Activated naive CD4-positive, alpha-beta T cell (primary cell): ENCODE measurements at regions not wholly inside any gene's neighbourhood (a gene's known extent, or its start where the extent isn't known, plus 50 kb on each side); places are given as distances from the start of the nearest gene placed in this dataset.
"Not testable (repeated sequence)": the region's sequence is repeated elsewhere in the genome, so short reads cannot be mapped to it uniquely, and the experiment has no call there.

Source experiments
- DNase-seq, 4 experiments: peaks; one replicate each; lab custom pipeline; 2025; lab: John Stamatoyannopoulos, UW

GRCh38 chr10:84571146-84571545, 242.8 kb downstream of the CCSER2 start:
- DNase-seq: no peak

- no peak for DNase-seq
Observed at GRCh38 chr10:84574102-84574501, 245.7 kb downstream of the CCSER2 start.

DNA sequence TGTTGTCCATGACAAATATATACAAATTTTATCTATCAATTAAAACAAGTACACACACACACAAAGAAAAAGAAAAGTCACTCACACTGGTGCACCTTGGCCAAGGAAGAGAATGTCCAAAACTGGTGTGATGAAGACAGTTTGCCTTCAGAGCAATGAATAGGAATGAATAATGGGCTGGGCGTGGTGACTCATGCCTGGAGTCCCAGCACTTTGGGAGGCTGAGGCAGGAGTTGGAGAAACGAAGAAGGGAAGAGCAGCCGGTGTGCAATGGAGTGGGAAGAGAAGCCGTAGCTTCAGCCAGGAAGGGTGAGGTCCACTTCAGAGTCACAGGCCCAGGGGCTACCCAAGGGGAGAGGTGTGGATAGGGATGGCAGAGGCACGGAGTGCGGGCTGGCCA, 253.6 kb downstream of the CCSER2 start:
- no peak for DNase-seq

DNA sequence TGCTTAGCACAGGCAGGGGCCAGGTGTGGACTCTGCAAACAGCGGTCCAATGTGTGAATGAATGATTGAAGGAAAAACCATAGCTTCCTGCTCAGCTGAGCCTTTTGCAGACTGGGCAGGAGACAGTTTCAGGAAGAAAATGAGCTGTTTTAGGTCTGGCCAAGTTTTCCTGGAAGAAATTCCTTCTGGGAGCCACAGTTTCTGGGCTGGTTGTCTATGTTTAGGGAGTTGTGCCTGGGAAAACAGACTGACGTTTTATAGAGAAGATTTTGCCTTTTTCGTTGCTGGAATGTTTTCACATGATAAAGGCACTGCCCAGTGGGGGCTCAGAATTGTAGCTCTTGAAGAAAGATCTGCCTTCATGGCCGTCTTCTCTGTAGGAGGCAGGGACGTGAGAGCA, 255.1 kb downstream of the CCSER2 start:
- DNase-seq: no peak

DNA sequence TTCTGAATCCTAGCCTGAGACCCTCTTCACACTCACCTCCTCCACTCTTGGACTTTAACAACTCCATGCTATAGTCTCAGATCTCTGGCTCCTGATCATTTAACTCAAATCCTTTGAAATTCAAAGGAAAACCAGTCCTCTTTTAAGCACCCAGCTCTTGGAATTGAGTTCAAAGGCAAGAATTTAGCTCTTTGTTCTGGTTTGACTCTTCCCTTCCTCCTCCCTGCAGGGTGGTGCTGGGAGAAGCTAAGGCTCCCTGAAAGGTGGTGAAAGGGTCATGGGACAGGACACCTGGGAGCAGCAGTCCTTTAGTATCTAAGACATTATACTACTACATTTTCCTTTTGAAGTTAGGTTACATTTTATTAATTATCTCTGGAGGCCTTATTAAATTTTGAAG, 259.4 kb downstream of the CCSER2 start:
- no peak for DNase-seq

DNA sequence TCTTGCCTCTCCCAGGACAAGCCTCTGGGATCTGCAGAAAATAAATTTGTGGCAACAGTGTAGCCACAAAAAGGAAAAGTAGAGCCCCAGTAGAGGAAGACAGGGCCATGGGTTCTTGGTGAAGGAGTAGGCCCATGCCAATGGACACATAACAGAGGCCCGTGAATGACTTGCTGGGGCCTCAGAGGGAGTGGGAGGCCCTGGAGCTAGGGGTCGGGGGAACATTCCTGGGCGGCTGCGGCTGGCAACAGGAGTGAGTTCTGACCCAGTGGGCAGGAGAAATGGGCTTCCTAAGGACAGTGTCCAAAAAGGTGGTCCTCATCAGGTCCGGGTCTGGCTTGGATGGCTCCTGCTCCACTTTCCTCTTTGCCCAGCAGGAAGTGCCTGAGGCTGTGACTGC, 260.0 kb downstream of the CCSER2 start:
- DNase-seq: no peak

- DNase-seq: no peak
Observed at GRCh38 chr10:84588971-84589370, 260.6 kb downstream of the CCSER2 start.

DNA sequence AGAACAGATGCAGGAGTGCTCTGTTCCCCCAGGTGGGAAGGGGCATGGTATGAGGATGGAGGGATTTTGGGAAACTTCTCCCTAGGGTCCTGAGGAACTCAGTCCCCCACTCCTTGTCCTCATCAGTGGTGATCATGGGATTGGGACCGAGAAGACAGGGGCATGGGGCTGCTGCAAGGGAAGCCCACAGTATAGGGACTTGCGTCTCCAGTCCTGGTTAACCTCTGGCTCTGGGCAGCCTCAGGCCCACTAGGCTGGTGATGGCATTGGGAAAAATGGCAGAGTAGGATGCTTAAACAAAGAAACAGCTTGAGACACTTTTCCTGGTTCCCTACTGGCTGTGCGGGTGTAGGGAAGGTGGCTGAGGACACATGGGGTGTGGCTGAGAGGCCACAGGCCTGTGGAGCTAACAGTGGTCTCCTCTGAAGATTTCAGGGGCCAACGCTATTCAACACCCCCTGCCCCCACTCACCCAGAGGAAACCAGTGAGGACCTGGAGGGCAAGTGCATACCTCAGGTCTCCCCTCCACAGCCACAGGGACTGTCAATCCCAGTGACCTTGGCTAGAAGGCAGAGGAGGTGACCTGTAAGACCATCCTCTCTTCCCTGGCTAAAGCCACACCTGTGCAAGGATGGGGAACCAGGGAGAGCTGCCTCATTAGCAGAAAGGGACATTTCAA, 261.3 kb downstream of the CCSER2 start:
- DNase-seq: no peak

DNA sequence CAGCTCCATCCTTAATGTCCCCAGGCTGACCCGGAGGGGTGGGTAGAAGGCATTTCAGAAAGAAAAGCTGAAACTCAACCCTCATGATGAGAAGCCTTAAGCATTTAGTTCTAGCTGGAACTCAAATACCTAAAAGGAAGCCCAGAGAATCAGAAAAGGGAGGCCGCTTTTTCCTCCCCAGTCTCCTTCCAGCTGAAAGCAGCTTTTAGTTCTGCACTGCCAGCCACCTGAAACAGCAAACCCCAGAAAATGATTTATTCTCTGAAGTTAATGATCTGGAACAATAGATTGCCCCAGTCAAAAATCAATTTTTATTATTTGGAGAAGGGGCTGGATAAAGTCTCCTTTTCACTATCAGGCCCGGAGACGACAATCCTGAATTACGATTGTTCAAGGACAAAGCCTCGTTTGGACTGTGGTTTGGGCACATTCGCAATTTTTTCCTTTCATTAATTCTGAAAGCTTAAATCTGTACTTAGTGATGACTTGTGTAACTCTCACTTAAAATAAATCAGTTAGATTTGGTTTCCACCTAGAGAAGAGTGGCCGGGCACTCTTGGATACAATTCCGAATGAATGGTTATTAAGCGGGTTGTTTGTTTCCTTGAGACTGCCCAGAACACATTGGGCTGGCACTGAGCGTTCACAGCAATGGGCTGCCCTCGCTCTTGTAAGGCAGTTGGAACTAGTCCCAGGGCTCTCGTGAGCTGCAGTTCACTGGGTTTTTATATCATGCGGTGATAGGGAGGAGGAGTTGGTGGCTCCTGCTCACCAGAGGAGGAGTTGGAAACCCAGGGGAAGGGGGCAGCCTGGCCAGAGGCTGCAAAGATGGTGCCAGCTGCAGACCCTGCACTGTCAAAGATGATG, 262.2 kb downstream of the CCSER2 start:
- DNase-seq: no peak

DNA sequence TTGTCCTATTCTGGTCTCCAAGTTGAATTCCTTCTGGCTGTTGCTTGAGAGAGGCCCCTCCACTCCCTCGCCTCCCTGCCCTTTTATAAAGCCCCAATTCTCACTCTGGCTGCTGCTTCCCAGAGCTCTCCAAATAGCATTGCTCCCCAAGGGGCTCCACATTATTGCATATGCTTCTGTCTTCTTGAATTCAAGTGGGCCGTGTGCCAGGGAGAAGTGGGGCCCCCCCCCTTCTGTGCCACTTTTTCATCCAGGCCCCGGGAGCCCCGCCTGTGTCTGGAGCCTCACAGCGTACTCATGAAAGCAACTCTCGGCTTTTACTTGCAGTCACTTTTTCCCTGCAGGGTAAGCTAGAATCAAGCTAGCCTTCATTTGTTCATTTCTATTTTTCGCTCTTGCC, 265.1 kb downstream of the CCSER2 start:
- DNase-seq: no peak

DNA sequence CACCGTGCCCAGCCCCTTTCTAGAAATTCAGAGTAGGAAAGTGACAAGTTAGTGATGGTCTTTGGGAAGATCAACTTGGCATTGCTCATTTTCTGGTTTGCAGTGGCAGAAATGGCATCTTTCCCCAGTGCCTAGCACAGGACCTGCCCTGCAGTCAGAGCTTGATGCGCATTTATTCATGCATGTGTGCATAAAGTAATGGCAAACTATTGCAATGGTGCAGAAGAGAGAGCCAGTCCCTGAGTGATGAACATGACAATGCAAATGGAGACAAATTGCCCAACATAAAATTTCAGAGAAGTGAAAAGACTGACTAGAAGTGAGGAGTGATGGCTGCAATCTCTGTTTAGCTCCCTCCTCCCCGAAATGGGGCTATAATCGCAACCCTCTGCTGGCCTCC, 268.2 kb downstream of the CCSER2 start:
- DNase-seq: no peak

DNA sequence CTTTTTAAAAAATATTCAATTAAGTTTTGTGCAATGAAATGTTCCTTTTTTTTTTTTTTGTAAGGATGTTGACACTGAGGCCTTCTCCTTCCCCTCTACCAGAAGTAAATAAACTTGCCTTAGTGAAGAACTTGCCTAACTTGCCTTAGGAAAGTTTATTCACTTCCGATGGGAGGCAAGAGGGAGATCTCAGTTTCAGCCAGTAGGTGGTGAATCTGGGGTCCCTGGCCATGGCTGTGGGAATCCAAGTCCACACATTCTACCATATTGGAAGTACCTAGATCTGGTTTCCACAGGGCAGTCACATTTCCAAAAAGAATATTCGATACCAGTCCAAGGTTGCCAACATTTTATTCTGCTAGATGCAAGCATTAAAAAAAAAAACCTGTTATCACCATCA, 270.9 kb downstream of the CCSER2 start:
- no peak for DNase-seq

DNA sequence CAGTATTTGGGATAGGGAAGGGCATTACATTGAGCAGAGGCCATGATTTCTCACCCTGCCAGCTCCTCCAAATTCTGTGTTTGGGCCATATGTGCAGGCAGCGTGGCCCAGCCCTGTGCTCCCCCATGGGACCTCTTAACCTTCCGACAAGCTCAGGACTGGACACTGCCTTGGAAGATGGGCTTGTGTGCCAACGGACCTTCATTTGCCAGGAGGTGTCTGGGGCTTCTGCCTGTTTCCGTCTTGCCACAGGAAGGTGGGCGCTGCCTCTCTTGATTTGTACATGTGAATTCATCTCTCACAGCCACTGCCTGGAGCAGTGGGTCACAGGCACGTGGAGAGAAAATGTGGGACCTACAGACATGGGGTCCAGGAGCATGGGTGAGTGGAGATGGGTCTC, 272.6 kb downstream of the CCSER2 start:
- no peak for DNase-seq

DNA sequence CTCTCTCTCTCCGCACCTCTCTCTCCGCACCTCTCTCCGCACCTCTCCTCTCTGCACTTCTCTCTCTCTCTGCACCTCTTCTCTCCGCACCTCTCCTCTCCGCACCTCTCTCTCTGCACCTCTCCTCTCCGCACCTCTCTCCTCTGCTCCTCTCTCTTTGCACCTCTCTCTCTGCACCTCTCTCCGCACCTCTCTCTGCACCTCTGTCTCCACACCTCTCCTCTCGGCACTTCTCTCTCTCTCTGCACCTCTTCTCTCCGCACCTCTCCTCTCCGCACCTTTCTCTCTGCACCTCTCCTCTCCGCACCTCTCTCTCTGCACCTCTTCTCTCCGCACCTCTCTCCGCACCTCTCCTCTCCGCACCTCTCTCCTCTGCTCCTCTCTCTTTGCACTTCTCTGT, 274.2 kb downstream of the CCSER2 start:
- not testable (repeated sequence) for DNase-seq

- DNase-seq: no peak
Observed at GRCh38 chr10:84603971-84604370, 275.6 kb downstream of the CCSER2 start.

DNA sequence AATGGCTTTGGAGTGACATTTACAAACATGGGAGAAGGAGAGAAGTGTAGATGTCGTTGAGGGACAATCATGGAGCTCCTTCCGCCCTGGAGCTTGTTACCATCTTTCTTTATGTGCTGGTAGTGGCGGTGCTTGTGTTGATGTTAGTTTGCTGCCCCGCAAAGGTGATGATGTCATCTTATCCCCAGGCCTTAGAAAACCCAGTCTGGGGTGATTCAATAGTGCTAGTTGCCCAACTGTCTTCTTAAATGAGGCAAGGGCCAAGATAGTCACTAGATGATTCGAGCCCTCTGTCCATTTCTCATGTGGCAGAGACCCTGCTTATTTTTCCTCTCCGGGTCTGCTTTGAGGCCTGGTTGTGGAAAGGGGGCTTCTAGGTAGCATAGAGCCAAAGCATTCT, 277.4 kb downstream of the CCSER2 start:
- DNase-seq: no peak

GRCh38 chr10:84606428-84606827, 278.0 kb downstream of the CCSER2 start:
- DNase-seq: no peak

DNA sequence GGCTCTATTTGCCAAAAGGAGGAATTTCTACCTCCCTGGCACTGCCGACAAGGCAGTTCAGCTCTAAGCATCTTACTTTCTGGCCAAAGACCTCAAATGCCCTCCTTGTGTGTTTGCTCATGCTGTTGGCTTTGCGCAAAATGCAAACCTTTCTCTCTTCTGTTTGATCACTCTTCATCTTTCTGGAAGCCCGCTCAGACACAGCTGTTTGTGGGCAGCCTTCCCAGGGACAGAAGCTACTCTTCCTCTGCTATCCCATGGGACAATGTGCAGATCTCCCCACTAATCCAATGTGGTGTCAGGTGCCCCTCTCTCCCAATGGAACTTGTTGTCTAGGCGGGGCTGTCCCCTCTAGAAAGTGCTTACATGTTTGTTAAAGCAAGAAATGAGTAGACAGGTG, 278.7 kb downstream of the CCSER2 start:
- no peak for DNase-seq

DNA sequence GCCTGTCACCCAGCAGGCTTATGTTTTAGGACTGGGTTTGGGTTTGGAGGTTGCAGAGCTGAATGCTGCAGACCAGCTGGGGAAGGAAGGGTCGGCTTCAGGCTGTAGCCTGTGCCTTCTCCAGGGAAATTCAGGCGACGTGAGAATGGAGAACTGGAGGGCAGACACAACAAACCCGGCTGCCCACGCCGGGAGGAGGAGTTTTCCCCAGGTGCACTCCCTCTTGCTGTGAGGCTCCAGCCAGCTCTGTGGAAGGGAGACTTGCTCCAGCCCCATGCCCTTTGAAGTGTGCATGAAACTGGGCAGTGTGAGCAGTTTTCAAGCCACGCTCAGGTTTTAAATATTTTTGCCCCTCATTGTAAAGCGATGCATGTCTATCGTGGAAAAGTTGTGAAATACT, 279.1 kb downstream of the CCSER2 start:
- DNase-seq: no peak

- no peak for DNase-seq
Observed at GRCh38 chr10:84608126-84608525, 279.7 kb downstream of the CCSER2 start.

DNA sequence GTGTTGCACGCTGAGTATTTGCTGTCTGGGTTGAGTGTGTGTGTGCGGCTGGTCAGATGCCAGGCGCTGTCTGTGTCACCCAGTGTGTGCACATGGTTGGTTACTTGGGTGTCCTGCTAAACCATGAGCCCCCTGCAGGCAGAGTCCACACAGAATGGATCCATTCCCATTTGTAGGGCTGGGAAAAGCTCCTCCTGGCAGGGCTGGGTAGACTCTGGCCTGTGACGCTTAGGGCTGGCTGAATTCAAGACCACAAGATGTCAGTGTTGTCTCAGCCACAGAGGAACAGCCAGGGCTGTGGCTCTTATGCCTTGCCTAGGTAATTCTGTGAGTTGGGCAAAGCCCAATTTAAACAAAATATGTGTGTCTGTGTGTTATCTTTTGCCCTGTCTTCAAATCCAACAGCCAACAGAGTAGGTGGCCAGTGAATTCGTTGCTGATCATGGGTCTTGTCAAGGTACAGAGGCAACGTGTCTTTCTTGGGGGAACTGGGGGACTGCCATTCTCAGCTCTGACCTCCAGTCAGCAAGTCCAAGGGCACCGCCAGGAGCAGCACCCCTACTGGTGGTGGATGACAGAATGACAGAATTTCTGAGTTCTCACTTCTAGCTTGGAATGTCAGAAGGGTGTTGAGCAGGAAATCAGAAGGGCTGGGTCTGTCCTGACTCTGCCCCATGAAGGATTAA, 285.1 kb downstream of the CCSER2 start:
- DNase-seq: no peak

DNA sequence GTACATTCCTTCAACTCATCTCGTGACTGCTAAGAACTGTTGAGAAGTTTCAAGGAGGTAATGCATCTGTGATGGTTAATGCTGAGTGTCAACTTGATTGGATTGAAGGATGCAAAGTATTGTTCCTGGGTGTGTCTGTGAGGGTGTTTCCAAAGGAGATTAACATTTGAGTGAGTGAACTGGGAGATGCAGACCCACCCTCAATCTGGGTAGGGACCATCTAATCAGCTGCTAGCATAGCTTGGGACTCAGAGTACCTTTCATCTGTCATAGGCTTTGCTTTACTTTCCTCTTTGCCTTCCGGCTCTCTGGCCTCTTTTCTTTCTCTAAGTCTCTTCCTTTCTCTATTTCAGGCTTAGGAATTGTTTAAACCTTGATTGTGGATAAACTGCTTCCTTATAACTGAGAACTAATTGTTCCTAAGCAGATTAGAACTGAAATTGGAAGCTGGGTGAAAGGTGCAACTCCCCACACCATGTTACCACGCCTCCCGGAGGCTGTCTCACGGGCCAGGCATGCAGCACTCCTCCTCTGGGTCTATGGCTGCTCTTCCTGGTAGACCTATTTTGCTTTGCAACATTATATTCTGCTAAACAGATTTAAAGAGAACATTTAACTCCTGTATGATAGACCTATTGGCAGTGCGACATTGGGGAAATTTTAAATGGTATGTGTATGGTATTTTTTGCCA, 298.2 kb downstream of the CCSER2 start:
- no peak for DNase-seq
